Mesenchymal stem cell (in vitro differentiated cells and primary cell): ENCODE measurements at regions not wholly inside any gene's neighbourhood (a gene's known extent, or its start where the extent isn't known, plus 50 kb on each side); places are given as distances from the start of the nearest gene placed in this dataset.

Source experiments
- DNase-seq: peaks from one replicate; pipeline ENCODE4 v3.0.0-alpha.2; 2013
- H2AFZ ChIP-seq: one replicate; pipeline ENCODE4 v1.6.1; 2013; ENCODE audit warnings: low read depth, mild to moderate bottlenecking, control low read depth, inconsistent platforms, low read length, moderate library complexity
- H2AK5ac ChIP-seq: 2 replicates; pipeline ENCODE4 v1.6.1; 2013; ENCODE audit warnings: low read length, moderate library complexity, mild to moderate bottlenecking, inconsistent platforms; ENCODE audit not compliant: severe bottlenecking
- H2BK120ac ChIP-seq: one replicate; pipeline ENCODE4 v1.6.1; 2013; ENCODE audit warnings: low read depth, mild to moderate bottlenecking, inconsistent platforms, low read length, moderate library complexity
- H2BK12ac ChIP-seq, 2 experiments: one replicate each; pipeline ENCODE4 v1.6.1; 2013; ENCODE audit warnings: inconsistent platforms in 2 of 2, low read length in 2 of 2, mild to moderate bottlenecking in 2 of 2, moderate library complexity in 2 of 2, control low read depth in 1 of 2
- H2BK15ac ChIP-seq: one replicate; pipeline ENCODE4 v1.6.1; 2013; ENCODE audit warnings: mild to moderate bottlenecking, low read depth, inconsistent platforms; ENCODE audit not compliant: poor library complexity, severe bottlenecking
- H2BK5ac ChIP-seq: 2 replicates; pipeline ENCODE4 v1.6.1; 2013; ENCODE audit warnings: low read depth, mild to moderate bottlenecking, low read length, control low read depth, inconsistent platforms; ENCODE audit not compliant: poor library complexity, severe bottlenecking
- H3K14ac ChIP-seq, 2 experiments: one replicate each; pipeline ENCODE4 v1.6.1; 2013; ENCODE audit warnings: inconsistent platforms in 2 of 2, low read length in 2 of 2, control low read depth in 1 of 2, mild to moderate bottlenecking in 1 of 2, moderate library complexity in 1 of 2
- H3K18ac ChIP-seq, 2 experiments: one replicate each; pipeline ENCODE4 v1.6.1; 2013; ENCODE audit warnings: inconsistent platforms in 2 of 2, low read length in 2 of 2, control low read depth in 1 of 2, low read depth in 1 of 2, mild to moderate bottlenecking in 1 of 2
- H3K23ac ChIP-seq, 2 experiments: one replicate each; pipeline ENCODE4 v1.6.1; 2013; ENCODE audit warnings: inconsistent platforms in 2 of 2, low read length in 2 of 2, mild to moderate bottlenecking in 2 of 2, moderate library complexity in 2 of 2, control low read depth in 1 of 2
- H3K27ac ChIP-seq: 2 replicates; pipeline ENCODE4 v1.5.1; 2013; ENCODE audit warnings: mild to moderate bottlenecking, moderate library complexity, low read length, control low read depth, inconsistent platforms; ENCODE audit not compliant: poor library complexity, severe bottlenecking
- H3K27me3 ChIP-seq, 2 experiments: 2 replicates each; pipeline versions ENCODE4 v1.6.1 to v1.7.0; 2013; ENCODE audit warnings: low read length in 2 of 2, mild to moderate bottlenecking in 2 of 2, moderate library complexity in 2 of 2, control low read depth in 1 of 2, inconsistent platforms in 1 of 2; ENCODE audit not compliant: control insufficient read depth in 1 of 2, insufficient read depth in 1 of 2
- H3K36me3 ChIP-seq, 2 experiments: 2 replicates each; pipeline versions ENCODE4 v1.6.1 to v1.7.0; 2013; ENCODE audit warnings: low read length in 2 of 2, control low read depth in 1 of 2, inconsistent platforms in 1 of 2, low read depth in 1 of 2, mild to moderate bottlenecking in 1 of 2; ENCODE audit not compliant: insufficient read depth in 2 of 2, control insufficient read depth in 1 of 2
- H3K4ac ChIP-seq, 2 experiments: one replicate each; pipeline ENCODE4 v1.6.1; 2013; ENCODE audit warnings: inconsistent platforms in 2 of 2, low read length in 2 of 2, mild to moderate bottlenecking in 2 of 2, moderate library complexity in 2 of 2, control low read depth in 1 of 2, low read depth in 1 of 2
- H3K4me1 ChIP-seq: 2 replicates; pipeline ENCODE4 v1.6.1; 2013; ENCODE audit warnings: low read depth, low read length, control low read depth; ENCODE audit not compliant: control insufficient read depth, insufficient read depth
- H3K4me2 ChIP-seq: 2 replicates; pipeline ENCODE4 v1.6.1; 2013; ENCODE audit warnings: low read length, mild to moderate bottlenecking, inconsistent platforms; ENCODE audit not compliant: poor library complexity, severe bottlenecking
- H3K4me3 ChIP-seq, 2 experiments: 2 replicates each; pipeline versions ENCODE4 v1.5.1 to v1.7.0; 2013; ENCODE audit warnings: low read length in 2 of 2, mild to moderate bottlenecking in 2 of 2, control low read depth in 1 of 2, low read depth in 1 of 2; ENCODE audit not compliant: insufficient read depth in 1 of 2
- H3K79me1 ChIP-seq: replicated peaks from 2 replicates; pipeline ENCODE4 v1.6.1; 2013; ENCODE audit warnings: mild to moderate bottlenecking, control low read depth, low read length, inconsistent platforms; ENCODE audit not compliant: poor library complexity, severe bottlenecking
- H3K9ac ChIP-seq: 2 replicates; pipeline ENCODE4 v1.7.0; 2013; ENCODE audit warnings: mild to moderate bottlenecking, low read length, moderate library complexity
- H3K9me3 ChIP-seq: 2 replicates; pipeline ENCODE4 v1.7.0; 2013; ENCODE audit warnings: mild to moderate bottlenecking, low read length; ENCODE audit not compliant: control insufficient read depth
- H4K8ac ChIP-seq: one replicate; pipeline ENCODE4 v1.6.1; 2013; ENCODE audit warnings: inconsistent platforms, mild to moderate bottlenecking, low read length, moderate library complexity
- H4K91ac ChIP-seq: one replicate; pipeline ENCODE4 v1.6.1; 2013; ENCODE audit warnings: mild to moderate bottlenecking, low read length, inconsistent platforms
- WGBS: methylation state at CpG from one replicate; pipeline ENCODE4 v1.1.7; 2013; ENCODE audit warnings: mixed read lengths; 5-methylcytosine and 5-hydroxymethylcytosine counted together

- H3K9ac ChIP-seq = no peak overlapping the region
- 91% methylated on average over 59 of the region's 59 CpGs for WGBS
- H3K27me3 ChIP-seq = no peaks in the 10 kb centered on the region
- H3K36me3 ChIP-seq = peaks cover 44 to 99% of the 10 kb centered on the region in 2 experiments
- no peak overlapping the region for H3K4me3 ChIP-seq
- peak overlapping the region; percentile 29 for H4K8ac ChIP-seq
- H2BK5ac ChIP-seq = no peak overlapping the region
- peak overlapping the region; percentile 18 for H4K91ac ChIP-seq
- no peaks in the 10 kb centered on the region for H3K9me3 ChIP-seq
- no peak overlapping the region for H3K23ac ChIP-seq
- H3K27ac ChIP-seq = no peak overlapping the region
- no peak overlapping the region for H3K4ac ChIP-seq
- peak; percentile 65 for DNase-seq
- peak overlapping the region in 1 of 2 experiments; percentile 7 for H3K18ac ChIP-seq
- H2BK120ac ChIP-seq = no peak overlapping the region
- H3K79me1 ChIP-seq = peaks cover 29% of the 10 kb centered on the region
- H2BK15ac ChIP-seq = no peak overlapping the region
- no peak overlapping the region for H3K4me2 ChIP-seq
- H3K4me1 ChIP-seq = peaks cover 30% of the 10 kb centered on the region
- H2AFZ ChIP-seq = no peak overlapping the region
- H2BK12ac ChIP-seq = peak overlapping the region in 1 of 2 experiments; percentile 0
- H3K14ac ChIP-seq = peak overlapping the region in 1 of 2 experiments; percentile 23
- no peak overlapping the region for H2AK5ac ChIP-seq
Observed at GRCh38 chr12:124416516-124417395, 121.9 kb downstream of the RFLNA start.

- Histone ChIP-seq H4K8ac (no peak overlapping the region), H3K14ac (peak overlapping the region in 1 of 2 experiments; percentile 24), H3K9ac (no peak overlapping the region), H3K36me3 (peaks cover 29 to 97% of the 10 kb centered on the region in 2 experiments), H3K4me2 (no peak overlapping the region), H2BK12ac (peak overlapping the region in 1 of 2 experiments; percentile 16), H3K27ac (no peak overlapping the region), H3K4ac (peak overlapping the region; percentile 15 to 18), H3K27me3 (no peaks in the 10 kb centered on the region), H3K4me3 (no peak overlapping the region), H2BK15ac (no peak overlapping the region), H2AFZ (no peak overlapping the region), H3K23ac (no peak overlapping the region), H3K79me1 (peaks cover 22% of the 10 kb centered on the region), H3K4me1 (peaks cover 34% of the 10 kb centered on the region), H2BK5ac (no peak overlapping the region), H3K18ac (peak overlapping the region in 1 of 2 experiments; percentile 86), H4K91ac (peak overlapping the region; percentile 19), H2AK5ac (no peak overlapping the region), H2BK120ac (peak overlapping the region; percentile 9), H3K9me3 (no peaks in the 10 kb centered on the region)
- 95% methylated on average over 9 of the region's 9 CpGs for WGBS
- no peak for DNase-seq
Observed at GRCh38 chr12:124415064-124415463, 120.2 kb downstream of the RFLNA start.

GRCh38 chr12:124413915-124414314 is 119.0 kb downstream of the RFLNA start:
- Histone ChIP-seq H4K8ac (no peak overlapping the region), H3K9me3 (no peaks in the 10 kb centered on the region), H3K4me2 (no peak overlapping the region), H2AFZ (no peak overlapping the region), H3K23ac (no peak overlapping the region), H3K27me3 (no peaks in the 10 kb centered on the region), H3K4ac (no peak overlapping the region), H3K9ac (no peak overlapping the region), H3K18ac (no peak overlapping the region), H2AK5ac (no peak overlapping the region), H3K27ac (no peak overlapping the region), H2BK120ac (no peak overlapping the region), H2BK5ac (no peak overlapping the region), H2BK12ac (peak overlapping the region in 1 of 2 experiments; percentile 17), H3K36me3 (peaks cover 25 to 96% of the 10 kb centered on the region in 2 experiments), H3K14ac (no peak overlapping the region), H3K79me1 (peaks cover 22% of the 10 kb centered on the region), H3K4me3 (no peak overlapping the region), H2BK15ac (no peak overlapping the region), H4K91ac (peak overlapping the region; percentile 3), H3K4me1 (peaks cover 39% of the 10 kb centered on the region)
- no peak for DNase-seq
- WGBS = 95% methylated on average over 8 of the region's 8 CpGs

GRCh38 chr12:124413401-124413800 is 118.5 kb downstream of the RFLNA start:
- peaks cover 22% of the 10 kb centered on the region for H3K79me1 ChIP-seq
- no peaks in the 10 kb centered on the region for H3K9me3 ChIP-seq
- no peak overlapping the region for H4K8ac ChIP-seq
- 98% methylated on average over 6 of the region's 15 CpGs for WGBS
- peaks cover 27 to 96% of the 10 kb centered on the region in 2 experiments for H3K36me3 ChIP-seq
- DNase-seq = no peak
- no peak overlapping the region for H3K4me2 ChIP-seq
- no peak overlapping the region for H3K23ac ChIP-seq
- no peak overlapping the region for H2BK5ac ChIP-seq
- H2AFZ ChIP-seq = no peak overlapping the region
- H3K4me1 ChIP-seq = peaks cover 39% of the 10 kb centered on the region
- H3K27ac ChIP-seq = no peak overlapping the region
- H2BK15ac ChIP-seq = no peak overlapping the region
- no peak overlapping the region for H3K18ac ChIP-seq
- no peak overlapping the region for H3K4ac ChIP-seq
- no peak overlapping the region for H2BK12ac ChIP-seq
- H3K4me3 ChIP-seq = no peak overlapping the region
- H2AK5ac ChIP-seq = no peak overlapping the region
- no peak overlapping the region for H2BK120ac ChIP-seq
- H3K27me3 ChIP-seq = no peaks in the 10 kb centered on the region
- no peak overlapping the region for H4K91ac ChIP-seq
- no peak overlapping the region for H3K14ac ChIP-seq
- no peak overlapping the region for H3K9ac ChIP-seq
